CD8-positive, alpha-beta memory T cell (primary cell): ENCODE measurements at regions not wholly inside any gene's neighbourhood (a gene's known extent, or its start where the extent isn't known, plus 50 kb on each side); places are given as distances from the start of the nearest gene placed in this dataset.
"Not testable (repeated sequence)": the region's sequence is repeated elsewhere in the genome, so short reads cannot be mapped to it uniquely, and the experiment has no call there.

ENCODE experiments used
- CTCF ChIA-PET: fragments of 350-600 bp; sonication (Branson Sonifier 250); formaldehyde crosslinking; loops from one replicate; lab custom pipeline; 2021; ENCODE audit warnings: antibody characterized with exemption; lab: Charles Lee
- POLR2A ChIA-PET: fragments of 350-600 bp; sonication (Branson Sonifier 250); formaldehyde crosslinking; loops from one replicate; lab custom pipeline; 2021; ENCODE audit warnings: antibody characterized with exemption; lab: Charles Lee
- DNase-seq, 5 donors: peaks; one replicate each; pipeline versions ENCODE4 v3.0.0 to v3.0.0-alpha.2; 2020 to 2022; ENCODE audit warnings: mixed read lengths in 1 of 5
- H3K27ac ChIP-seq: one replicate; pipeline ENCODE4 v1.7.0; 2013; ENCODE audit warnings: low read depth, mild to moderate bottlenecking, low read length, moderate library complexity
- H3K27me3 ChIP-seq: 2 replicates; pipeline ENCODE4 v1.7.0; 2013; ENCODE audit warnings: low read length, mild to moderate bottlenecking; ENCODE audit not compliant: insufficient read depth, poor library complexity, severe bottlenecking
- H3K36me3 ChIP-seq: 2 replicates; pipeline ENCODE4 v1.7.0; 2013; ENCODE audit warnings: mild to moderate bottlenecking, low read length, moderate library complexity; ENCODE audit not compliant: insufficient read depth
- H3K4me1 ChIP-seq: 2 replicates; pipeline ENCODE4 v1.7.0; 2013; ENCODE audit warnings: mild to moderate bottlenecking, low read length, moderate library complexity; ENCODE audit not compliant: insufficient read depth
- H3K4me3 ChIP-seq: 2 replicates; pipeline ENCODE4 v1.7.0; 2013; ENCODE audit warnings: mild to moderate bottlenecking, low read length
- H3K9me3 ChIP-seq: 2 replicates; pipeline ENCODE4 v1.7.0; 2013; ENCODE audit warnings: mild to moderate bottlenecking, low read length
- H3K27ac Mint-ChIP-seq, 8 donors: one replicate each; pipeline ENCODE4 v1.8.0; 2020 to 2021; ENCODE audit warnings: mixed read lengths in 8 of 8, mild to moderate bottlenecking in 6 of 8, inconsistent platforms in 3 of 8, moderate library complexity in 3 of 8
- H3K27me3 Mint-ChIP-seq, 2 donors: one replicate each; pipeline ENCODE4 v1.8.0; 2020 to 2021; ENCODE audit warnings: mixed read lengths in 2 of 2, mild to moderate bottlenecking in 1 of 2, moderate library complexity in 1 of 2
- H3K36me3 Mint-ChIP-seq, 3 donors: one replicate each; pipeline ENCODE4 v1.8.0; 2020 to 2021; ENCODE audit warnings: mixed read lengths in 3 of 3, inconsistent platforms in 1 of 3, mild to moderate bottlenecking in 1 of 3
- H3K4me1 Mint-ChIP-seq, 3 donors: one replicate each; pipeline ENCODE4 v1.8.0; 2020 to 2021; ENCODE audit warnings: mixed read lengths in 3 of 3, inconsistent platforms in 1 of 3, mild to moderate bottlenecking in 1 of 3
- H3K4me3 Mint-ChIP-seq, 7 donors: one replicate each; pipeline ENCODE4 v1.8.0; 2020 to 2021; ENCODE audit warnings: mixed read lengths in 7 of 7, mild to moderate bottlenecking in 6 of 7, moderate library complexity in 4 of 7, inconsistent platforms in 2 of 7
- H3K9me3 Mint-ChIP-seq, 5 donors: one replicate each; pipeline ENCODE4 v1.8.0; 2020 to 2022; ENCODE audit warnings: mixed read lengths in 5 of 5, mild to moderate bottlenecking in 3 of 5, moderate library complexity in 2 of 5, inconsistent platforms in 1 of 5

GRCh38 chr14:48703728-48704467, 882.3 kb downstream of the RPS29 start:
- Histone ChIP-seq H3K27me3 (no peaks in the 10 kb centered on the region), H3K9me3 (no peaks in the 10 kb centered on the region), H3K4me1 (no peaks in the 10 kb centered on the region), H3K27ac (no peak overlapping the region), H3K36me3 (no peaks in the 10 kb centered on the region), H3K4me3 (no peak overlapping the region)
- ChIA-PET CTCF (no interaction called here), POLR2A (no interaction called here)
- no peak for DNase-seq
- Mint-ChIP-seq H3K4me3 (no peak overlapping the region), H3K36me3 (no peaks in the 10 kb centered on the region), H3K4me1 (no peaks in the 10 kb centered on the region), H3K27ac (no peak overlapping the region), H3K27me3 (no peaks in the 10 kb centered on the region), H3K9me3 (peaks cover 0 to 14% (median 6%) of the 10 kb centered on the region in 5 donors)

GRCh38 chr14:48697362-48697761, 888.8 kb downstream of the RPS29 start:
- H3K36me3 Mint-ChIP-seq, DNase-seq, H3K27ac ChIP-seq, H3K27me3 Mint-ChIP-seq, POLR2A ChIA-PET, H3K4me1 ChIP-seq, H3K4me1 Mint-ChIP-seq, H3K4me3 Mint-ChIP-seq, CTCF ChIA-PET, H3K27ac Mint-ChIP-seq, H3K36me3 ChIP-seq, H3K27me3 ChIP-seq, H3K4me3 ChIP-seq, H3K9me3 ChIP-seq: not testable (repeated sequence)
- peaks cover 9 to 25% (median 14%) of the 10 kb centered on the region in 5 donors for H3K9me3 Mint-ChIP-seq

GRCh38 chr14:48693793-48694192, 892.4 kb downstream of the RPS29 start:
- peaks cover 0 to 6% (median 0%) of the 10 kb centered on the region in 3 donors for H3K36me3 Mint-ChIP-seq
- no peaks in the 10 kb centered on the region for H3K27me3 Mint-ChIP-seq
- peaks cover 3 to 21% (median 8%) of the 10 kb centered on the region in 5 donors for H3K9me3 Mint-ChIP-seq
- CTCF ChIA-PET, result no interaction called here
- Histone ChIP-seq H3K9me3 (no peaks in the 10 kb centered on the region), H3K4me3 (no peak overlapping the region), H3K27ac (no peak overlapping the region), H3K4me1 (no peaks in the 10 kb centered on the region), H3K36me3 (no peaks in the 10 kb centered on the region), H3K27me3 (no peaks in the 10 kb centered on the region)
- no peaks in the 10 kb centered on the region for H3K4me1 Mint-ChIP-seq
- DNase-seq, result no peak
- no peak overlapping the region for H3K27ac Mint-ChIP-seq
- POLR2A ChIA-PET, result no interaction called here
- H3K4me3 Mint-ChIP-seq, result no peak overlapping the region

- Histone ChIP-seq H3K27ac (no peak overlapping the region), H3K9me3 (no peaks in the 10 kb centered on the region), H3K4me3 (no peak overlapping the region), H3K27me3 (no peaks in the 10 kb centered on the region), H3K4me1 (no peaks in the 10 kb centered on the region), H3K36me3 (no peaks in the 10 kb centered on the region)
- Mint-ChIP-seq H3K4me1 (no peaks in the 10 kb centered on the region), H3K9me3 (peaks cover 0 to 6% (median 0%) of the 10 kb centered on the region in 5 donors), H3K27me3 (no peaks in the 10 kb centered on the region), H3K27ac (no peak overlapping the region), H3K36me3 (no peaks in the 10 kb centered on the region), H3K4me3 (no peak overlapping the region)
- no peak for DNase-seq
- ChIA-PET CTCF (no interaction called here), POLR2A (no interaction called here)
Observed at GRCh38 chr14:48690349-48690748, 895.8 kb downstream of the RPS29 start.

GRCh38 chr14:48686650-48687049, 899.5 kb downstream of the RPS29 start:
- Histone ChIP-seq H3K27ac (no peak overlapping the region), H3K9me3 (no peaks in the 10 kb centered on the region), H3K27me3 (no peaks in the 10 kb centered on the region), H3K4me3 (no peak overlapping the region), H3K36me3 (no peaks in the 10 kb centered on the region), H3K4me1 (no peaks in the 10 kb centered on the region)
- POLR2A ChIA-PET, result no interaction called here
- Mint-ChIP-seq H3K36me3 (no peaks in the 10 kb centered on the region), H3K4me1 (no peaks in the 10 kb centered on the region), H3K9me3 (peaks cover 0 to 5% (median 2%) of the 10 kb centered on the region in 5 donors), H3K27ac (no peak overlapping the region), H3K27me3 (no peaks in the 10 kb centered on the region), H3K4me3 (no peak overlapping the region)
- no peak for DNase-seq
- CTCF ChIA-PET, result no interaction called here

- H3K36me3 ChIP-seq, result no peaks in the 10 kb centered on the region
- H3K27me3 Mint-ChIP-seq, result peaks cover 0 to 2% of the 10 kb centered on the region in 2 donors
- no peak overlapping the region for H3K4me3 Mint-ChIP-seq
- H3K27ac ChIP-seq, result no peak overlapping the region
- H3K27ac Mint-ChIP-seq, result no peak overlapping the region
- ChIA-PET POLR2A (no interaction called here), CTCF (no interaction called here)
- no peak for DNase-seq
- H3K4me1 ChIP-seq, result no peaks in the 10 kb centered on the region
- no peaks in the 10 kb centered on the region for H3K9me3 ChIP-seq
- no peaks in the 10 kb centered on the region for H3K27me3 ChIP-seq
- H3K9me3 Mint-ChIP-seq, result peaks cover 4 to 31% (median 10%) of the 10 kb centered on the region in 5 donors
- H3K36me3 Mint-ChIP-seq, result no peaks in the 10 kb centered on the region
- H3K4me3 ChIP-seq, result no peak overlapping the region
- no peaks in the 10 kb centered on the region for H3K4me1 Mint-ChIP-seq
Observed at GRCh38 chr14:48672506-48672905, 913.7 kb downstream of the RPS29 start.

GRCh38 chr14:48670939-48671338, 915.2 kb downstream of the RPS29 start:
- no peak for DNase-seq
- Histone ChIP-seq H3K27ac (no peak overlapping the region), H3K9me3 (no peaks in the 10 kb centered on the region), H3K4me3 (no peak overlapping the region), H3K4me1 (no peaks in the 10 kb centered on the region), H3K36me3 (no peaks in the 10 kb centered on the region), H3K27me3 (no peaks in the 10 kb centered on the region)
- H3K4me3 Mint-ChIP-seq, result no peak overlapping the region
- H3K9me3 Mint-ChIP-seq, result peaks cover 4 to 31% (median 10%) of the 10 kb centered on the region in 5 donors
- ChIA-PET CTCF (no interaction called here), POLR2A (no interaction called here)
- no peak overlapping the region for H3K27ac Mint-ChIP-seq
- H3K27me3 Mint-ChIP-seq, result peaks cover 0 to 2% of the 10 kb centered on the region in 2 donors
- H3K4me1 Mint-ChIP-seq, result no peaks in the 10 kb centered on the region
- H3K36me3 Mint-ChIP-seq, result no peaks in the 10 kb centered on the region

GRCh38 chr14:48665077-48665784, 920.9 kb downstream of the RPS29 start:
- Mint-ChIP-seq H3K4me3 (no peak overlapping the region), H3K4me1 (no peaks in the 10 kb centered on the region), H3K9me3 (peaks cover 0 to 18% (median 3%) of the 10 kb centered on the region in 5 donors), H3K36me3 (no peaks in the 10 kb centered on the region), H3K27me3 (no peaks in the 10 kb centered on the region), H3K27ac (no peak overlapping the region)
- no peak for DNase-seq
- H3K4me3 ChIP-seq, result no peak overlapping the region
- POLR2A ChIA-PET, result no interaction called here
- no peaks in the 10 kb centered on the region for H3K36me3 ChIP-seq
- no peaks in the 10 kb centered on the region for H3K4me1 ChIP-seq
- no peak overlapping the region for H3K27ac ChIP-seq
- CTCF ChIA-PET, result no interaction called here
- H3K27me3 ChIP-seq, result no peaks in the 10 kb centered on the region
- no peaks in the 10 kb centered on the region for H3K9me3 ChIP-seq
